GM12878 (cell line): ENCODE measurements at regions not wholly inside any gene's neighbourhood (a gene's known extent, or its start where the extent isn't known, plus 50 kb on each side); places are given as distances from the start of the nearest gene placed in this dataset.

Experiments used
- ATAC-seq: fragments of 200-7000 bp; cut with Tn5 transposase; 3 replicates; pipeline ENCODE4 v1.9.1; 2020; ENCODE audit warnings: mild to moderate bottlenecking, moderate library complexity
- BruUV-seq: library from RNA; stranded (reverse); fragments of 400-500 nt; replicated peaks from 2 replicates; lab custom pipeline; 2021; lab: Mats Ljungman, UMichigan
- CTCF ChIA-PET: fragments of 300-600 bp; sonication (Branson Sonifier 250); formaldehyde crosslinking; extraction: SDS; loops from one replicate; lab custom pipeline; 2021; ENCODE audit warnings: inconsistent platforms; lab: Yijun Ruan, JAX
- POLR2A ChIA-PET: fragments of 350-600 bp; formaldehyde crosslinking; extraction: SDS; loops from one replicate; lab custom pipeline; 2021; ENCODE audit warnings: inconsistent platforms; lab: Charles Lee
- RAD21 ChIA-PET: fragments of 300-600 bp; sonication (Branson Sonifier 250); formaldehyde crosslinking; loops from one replicate; lab custom pipeline; 2023; ENCODE audit warnings: antibody characterized with exemption; ENCODE audit not compliant: unreplicated experiment; lab: Charles Lee
- SMC1A ChIA-PET: fragments of 300-600 bp; sonication (Branson Sonifier 250); formaldehyde crosslinking; loops from one replicate; lab custom pipeline; 2023; ENCODE audit not compliant: unreplicated experiment, uncharacterized antibody; lab: Charles Lee
- DNase-seq: peaks from one replicate; pipeline ENCODE4 v3.0.0-alpha.2; 2011; ENCODE audit warnings: low read depth, low spot score
- FAIRE-seq: peaks from 3 replicates; lab custom pipeline; 2011; peaks lifted over from hg19 to GRCh38; lab: Jason Lieb, UNC
- H2AFZ ChIP-seq: 2 replicates; pipeline ENCODE4 v1.6.0; 2011; ENCODE audit warnings: low read depth, low read length, control low read depth; ENCODE audit not compliant: control insufficient read depth
- H3K27ac ChIP-seq: 2 replicates; pipeline ENCODE4 v1.5.1; 2011; ENCODE audit warnings: control low read depth; ENCODE audit not compliant: control insufficient read depth, insufficient read depth
- H3K27me3 ChIP-seq, 2 experiments: replicated peaks in 1 of 2; 2 replicates each; pipeline versions ENCODE4 v1.6.0 to v1.6.1; 2011; ENCODE audit warnings: low read length in 1 of 2; ENCODE audit not compliant: control insufficient read depth in 2 of 2, insufficient read depth in 2 of 2
- H3K36me3 ChIP-seq, 2 experiments: 2 replicates each; pipeline ENCODE4 v1.5.1; 2011; ENCODE audit warnings: low read length in 1 of 2; ENCODE audit not compliant: control insufficient read depth in 2 of 2, insufficient read depth in 2 of 2
- H3K4me1 ChIP-seq: 2 replicates; pipeline ENCODE4 v1.6.1; 2011; ENCODE audit warnings: mild to moderate bottlenecking, low read length, moderate library complexity, mixed read lengths; ENCODE audit not compliant: control insufficient read depth, insufficient read depth
- H3K4me2 ChIP-seq: 2 replicates; pipeline ENCODE4 v1.6.0; 2011; ENCODE audit warnings: control low read depth; ENCODE audit not compliant: control insufficient read depth, insufficient read depth
- H3K4me3 ChIP-seq: fragments of 200-600 bp; sonication (generic); 2 replicates; pipeline ENCODE4 v1.5.1; 2016
- H3K79me2 ChIP-seq: 2 replicates; pipeline ENCODE4 v1.6.0; 2011; ENCODE audit warnings: low read length; ENCODE audit not compliant: control insufficient read depth, insufficient read depth
- H3K9ac ChIP-seq: 2 replicates; pipeline ENCODE4 v1.8.0; 2011; ENCODE audit warnings: low read length, control low read depth, mixed read lengths; ENCODE audit not compliant: control insufficient read depth, insufficient read depth
- H3K9me3 ChIP-seq: replicated peaks from 3 replicates; pipeline ENCODE4 v1.5.1; 2011; ENCODE audit warnings: mild to moderate bottlenecking, low read length; ENCODE audit not compliant: control insufficient read depth, insufficient read depth
- H4K20me1 ChIP-seq: 2 replicates; pipeline ENCODE4 v1.6.0; 2011; ENCODE audit not compliant: control insufficient read depth, insufficient read depth
- ATF7 ChIP-seq: fragments of 450-650 bp; IDR thresholded peaks from 2 replicates; pipeline ENCODE4 v1.6.1; 2016; ENCODE audit warnings: low read depth, mild to moderate bottlenecking
- GABPA ChIP-seq: IDR thresholded peaks from 2 replicates; pipeline ENCODE4 v1.6.1; 2014; ENCODE audit warnings: antibody characterized with exemption, low read depth, mild to moderate bottlenecking, inconsistent platforms
- HCFC1 ChIP-seq: fragments of 150-350 bp; IDR thresholded peaks from 2 replicates; pipeline ENCODE4 v1.6.1; 2014; ENCODE audit warnings: low read length
- MTA3 ChIP-seq: IDR thresholded peaks from 2 replicates; pipeline ENCODE4 v1.6.1; 2012; ENCODE audit warnings: low read length, inconsistent platforms, borderline replicate concordance
- RBBP5 ChIP-seq: fragments of 200-600 bp; sonication (generic); conservative IDR thresholded peaks from 2 replicates; pipeline ENCODE4 v1.6.1; 2016
- SMAD1 ChIP-seq: fragments of 450-650 bp; IDR thresholded peaks from 2 replicates; pipeline ENCODE4 v1.6.1; 2018; ENCODE audit warnings: mild to moderate bottlenecking, low read depth; ENCODE audit not compliant: partially characterized antibody
- TCF3 ChIP-seq: IDR thresholded peaks from 2 replicates; pipeline ENCODE4 v1.6.1; 2012; ENCODE audit warnings: low read depth, mild to moderate bottlenecking, low read length, borderline replicate concordance; ENCODE audit not compliant: insufficient read depth
- WRNIP1 ChIP-seq: IDR thresholded peaks from 2 replicates; pipeline ENCODE4 v1.6.1; 2011; ENCODE audit warnings: low read depth, low read length, improper control_type of control experiment, borderline replicate concordance
- ZBTB11 ChIP-seq: fragments of 450-650 bp; formaldehyde crosslinking; IDR thresholded peaks from 2 replicates; pipeline ENCODE4 v1.5.0; 2022; ENCODE audit warnings: mild to moderate bottlenecking, missing genetic modification characterization
- ZNF592 ChIP-seq: fragments of 450-650 bp; IDR thresholded peaks from 2 replicates; pipeline ENCODE4 v1.6.1; 2017; ENCODE audit warnings: mild to moderate bottlenecking, moderate library complexity
- WGBS: methylation state at CpG from one replicate; pipeline ENCODE4 v1.1.6; 2016; ENCODE audit warnings: low lambda C conversion rate; ENCODE audit not compliant: insufficient replicate concordance, insufficient coverage; ENCODE audit errors: missing lambda C conversion rate; 5-methylcytosine and 5-hydroxymethylcytosine counted together
- in situ Hi-C: fragments of 300-500 bp; cut with MboI; formaldehyde crosslinking; loops from 9 replicates; pipeline ENCODE4 v1.14.3; 2018; ENCODE audit warnings: mixed read lengths
- intact Hi-C: fragments of 100-400 bp; cut with micrococcal nuclease; formaldehyde crosslinking; loops from one replicate; pipeline ENCODE4 v1.14.2; 2022; ENCODE audit not compliant: unreplicated experiment

- FAIRE-seq (no peak), ATAC-seq (no peak), DNase-seq (no peak)
- BruUV-seq, result no TSS peak
- ChIA-PET POLR2A (no interaction called here), RAD21 (no interaction called here), SMC1A (no interaction called here), CTCF (no interaction called here)
- H3K27ac ChIP-seq, result no peak overlapping the region
- H3K27me3 ChIP-seq, result no peaks in the 10 kb centered on the region
- intact Hi-C loops (no loop called here), in situ Hi-C loops (no loop called here)
- 0% methylated on average over 2 of the region's 2 CpGs for WGBS
- H3K79me2 ChIP-seq, result no peaks in the 10 kb centered on the region
- H3K9ac ChIP-seq, result no peak overlapping the region
- no peaks in the 10 kb centered on the region for H4K20me1 ChIP-seq
- peaks cover 3% of the 10 kb centered on the region; the same call in 2 of the 3 replicates for H3K9me3 ChIP-seq
- no peak overlapping the region for H3K4me2 ChIP-seq
- no peaks in the 10 kb centered on the region for H3K36me3 ChIP-seq
- H2AFZ ChIP-seq, result no peak overlapping the region
- H3K4me1 ChIP-seq, result no peaks in the 10 kb centered on the region
- H3K4me3 ChIP-seq, result no peak overlapping the region
- no peak for TF ChIP-seq MTA3
- no peak for TF ChIP-seq ATF7
- no peak for TF ChIP-seq TCF3
- TF ChIP-seq GABPA, result no peak
These were observed 79.6 kb downstream of the C9orf50 start for GRCh38 chr9:129541270-129541669.

- Histone ChIP-seq H3K27ac (no peak overlapping the region), H3K79me2 (no peaks in the 10 kb centered on the region), H4K20me1 (no peaks in the 10 kb centered on the region), H3K27me3 (no peaks in the 10 kb centered on the region), H3K9me3 (peaks cover 3% of the 10 kb centered on the region; the same call in 2 of the 3 replicates), H2AFZ (no peak overlapping the region), H3K4me3 (no peak overlapping the region), H3K4me1 (no peaks in the 10 kb centered on the region), H3K36me3 (no peaks in the 10 kb centered on the region), H3K9ac (no peak overlapping the region), H3K4me2 (no peak overlapping the region)
- in situ Hi-C loops, result no loop called here
- RAD21 ChIA-PET, result no interaction called here
- FAIRE-seq, result no peak
- no peak for ATAC-seq
- POLR2A ChIA-PET, result no interaction called here
- BruUV-seq, result no TSS peak
- intact Hi-C loops, result no loop called here
- no peak for DNase-seq
- WGBS, result 57% methylated on average over 4 of the region's 4 CpGs
- SMC1A ChIA-PET, result interaction anchor here (0.6 kb wide), 2 partner anchors 18 to 44 kb away, joined by 3 read pairs; no protein-coding TSS in a partner anchor
- TF ChIP-seq RBBP5 (no peak), HCFC1 (no peak), WRNIP1 (no peak), ZBTB11 (CRISPR knock-in tag) (no peak), SMAD1 (no peak), ZNF592 (no peak)
- CTCF ChIA-PET, result no interaction called here
These were observed 81.5 kb downstream of the C9orf50 start for GRCh38 chr9:129539446-129539845.
